DMS 273 (cell line): ENCODE measurements at regions not wholly inside any gene's neighbourhood (a gene's known extent, or its start where the extent isn't known, plus 50 kb on each side); places are given as distances from the start of the nearest gene placed in this dataset.

Experiments used
- DNase-seq: peaks from one replicate; lab custom pipeline; 2025; ENCODE audit not compliant: unreplicated experiment; lab: John Stamatoyannopoulos, UW

GRCh38 chr5:2253040-2253975 lies 370.6 kb upstream of the IRX4 start:
- DNase-seq: no peak

- DNase-seq: no peak
Observed at GRCh38 chr5:2251751-2252150, 369.0 kb upstream of the IRX4 start.

- DNase-seq: no peak
Observed at GRCh38 chr5:2251298-2251697, 368.6 kb upstream of the IRX4 start.

- DNase-seq: no peak
Observed at GRCh38 chr5:2250365-2250950, 367.7 kb upstream of the IRX4 start.

- no peak for DNase-seq
Observed at GRCh38 chr5:2249442-2249841, 366.7 kb upstream of the IRX4 start.

GRCh38 chr5:2249026-2249425 lies 366.3 kb upstream of the IRX4 start:
- no peak for DNase-seq

- DNase-seq: no peak
Observed at GRCh38 chr5:2242539-2242938, 359.8 kb upstream of the IRX4 start.

GRCh38 chr5:2241842-2242241 lies 359.1 kb upstream of the IRX4 start:
- DNase-seq: no peak

GRCh38 chr5:2240118-2240904 lies 357.6 kb upstream of the IRX4 start:
- DNase-seq: no peak

- no peak for DNase-seq
Observed at GRCh38 chr5:2239201-2239910, 356.6 kb upstream of the IRX4 start.

GRCh38 chr5:2238732-2239131 lies 356.0 kb upstream of the IRX4 start:
- no peak for DNase-seq

- DNase-seq: no peak
Observed at GRCh38 chr5:2227433-2227832, 344.7 kb upstream of the IRX4 start.

- no peak for DNase-seq
Observed at GRCh38 chr5:2224689-2225088, 342.0 kb upstream of the IRX4 start.

- DNase-seq: no peak
Observed at GRCh38 chr5:2223303-2223702, 340.6 kb upstream of the IRX4 start.

- no peak for DNase-seq
Observed at GRCh38 chr5:2222246-2222992, 339.7 kb upstream of the IRX4 start.

GRCh38 chr5:2221450-2221849 lies 338.7 kb upstream of the IRX4 start:
- DNase-seq: no peak

GRCh38 chr5:2220741-2221140 lies 338.0 kb upstream of the IRX4 start:
- no peak for DNase-seq

- no peak for DNase-seq
Observed at GRCh38 chr5:2219149-2219776, 336.5 kb upstream of the IRX4 start.

GRCh38 chr5:2217219-2217618 lies 334.5 kb upstream of the IRX4 start:
- DNase-seq: no peak
